ENCODE measurements at regions not wholly inside any gene's neighbourhood (a gene's known extent, or its start where the extent isn't known, plus 50 kb on each side); places are given as distances from the start of the nearest gene placed in this dataset.

DNA sequence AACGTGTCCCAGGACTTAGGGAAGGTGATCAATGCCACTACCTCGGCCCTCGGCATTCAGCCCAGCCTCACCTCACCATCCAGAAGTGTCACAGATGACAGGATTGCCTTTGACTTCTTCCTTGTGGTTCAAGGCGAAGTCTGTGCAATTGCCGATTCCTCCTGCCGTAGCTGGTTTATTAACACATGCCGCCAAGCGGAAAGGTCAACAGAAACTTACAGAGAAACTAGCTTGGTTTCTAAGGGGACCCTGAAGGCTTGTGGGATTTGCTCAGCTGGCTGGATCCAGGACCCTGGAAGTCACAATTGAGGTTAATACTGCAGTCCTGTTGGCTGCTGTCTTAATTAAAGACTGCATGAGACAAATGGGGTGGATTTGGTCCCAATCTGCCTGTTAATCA lies 65.6 kb downstream of the SHANK2 start:
- Histone ChIP-seq H3K36me3 (no peaks in the 10 kb centered on the region), H3K4me3 (no peak overlapping the region), H3K9me3 (no peaks in the 10 kb centered on the region), H3K4me1 (no peaks in the 10 kb centered on the region), H3K27me3 (no peaks in the 10 kb centered on the region), H3K27ac (no peak overlapping the region)
- peak in 1 of 2 donors; percentile 8 for DNase-seq (ENCODE audit: low spot score in 2 of 2)
- TF ChIP-seq CTCF (IDR thresholded peaks at IDR 0.05): no peak
- intact Hi-C loops (cut with DNase I): no loop called here

GRCh38 chr11:71185411-71185810 lies 67.0 kb downstream of the SHANK2 start:
- TF ChIP-seq CTCF (IDR thresholded peaks at IDR 0.05): no peak
- no peaks in the 10 kb centered on the region for H3K36me3 ChIP-seq
- no peaks in the 10 kb centered on the region for H3K4me1 ChIP-seq
- no peaks in the 10 kb centered on the region for H3K27me3 ChIP-seq
- peak in 1 of 2 donors; percentile 19 for DNase-seq (ENCODE audit: low spot score in 2 of 2)
- H3K27ac ChIP-seq: no peak overlapping the region
- H3K4me3 ChIP-seq: no peak overlapping the region
- H3K9me3 ChIP-seq: no peaks in the 10 kb centered on the region
- intact Hi-C loops (cut with DNase I): no loop called here

DNA sequence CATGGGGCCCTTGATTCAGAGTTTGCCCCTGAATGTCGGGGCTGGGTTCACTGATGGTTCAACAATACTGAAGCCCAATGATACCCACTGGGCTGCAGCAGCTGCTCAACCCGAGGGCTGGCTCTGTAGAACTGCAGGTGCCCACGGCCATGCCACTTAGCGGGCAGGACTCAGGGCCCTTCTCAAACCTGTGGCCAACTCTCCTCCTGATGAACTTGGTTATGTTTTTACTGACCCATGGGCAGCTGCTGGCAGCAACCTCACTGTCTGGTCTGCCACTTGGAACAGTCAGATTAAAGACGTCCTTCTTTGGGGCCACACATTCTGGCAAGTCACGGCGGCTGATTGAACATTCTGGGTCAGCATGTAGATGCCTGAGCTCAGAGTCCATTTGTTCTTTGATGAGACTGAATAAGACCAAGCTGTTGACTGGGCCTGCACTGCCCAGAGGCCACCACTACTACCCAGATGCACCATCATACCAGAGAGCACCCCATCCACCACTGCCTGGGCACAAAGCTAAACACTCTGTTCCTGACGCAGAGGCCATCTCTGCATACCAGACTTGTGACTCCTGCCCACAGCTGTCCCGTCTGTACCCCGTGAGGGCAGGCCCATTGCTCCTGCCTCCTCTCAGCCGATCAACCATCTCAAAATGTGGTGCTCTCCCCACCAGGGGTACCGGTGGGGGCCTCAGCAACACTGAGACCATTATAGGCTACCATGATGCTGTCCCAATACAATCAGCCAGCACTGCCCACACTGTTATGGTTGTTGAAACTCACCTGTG lies 67.8 kb downstream of the SHANK2 start:
- Histone ChIP-seq H3K4me3 (no peak overlapping the region), H3K9me3 (no peaks in the 10 kb centered on the region), H3K36me3 (no peaks in the 10 kb centered on the region), H3K4me1 (no peaks in the 10 kb centered on the region), H3K27me3 (no peaks in the 10 kb centered on the region), H3K27ac (no peak overlapping the region)
- TF ChIP-seq CTCF (IDR thresholded peaks at IDR 0.05): no peak
- intact Hi-C loops (cut with DNase I): no loop called here
- peak in 1 of 2 donors; percentile 24 for DNase-seq (ENCODE audit: low spot score in 2 of 2)

DNA sequence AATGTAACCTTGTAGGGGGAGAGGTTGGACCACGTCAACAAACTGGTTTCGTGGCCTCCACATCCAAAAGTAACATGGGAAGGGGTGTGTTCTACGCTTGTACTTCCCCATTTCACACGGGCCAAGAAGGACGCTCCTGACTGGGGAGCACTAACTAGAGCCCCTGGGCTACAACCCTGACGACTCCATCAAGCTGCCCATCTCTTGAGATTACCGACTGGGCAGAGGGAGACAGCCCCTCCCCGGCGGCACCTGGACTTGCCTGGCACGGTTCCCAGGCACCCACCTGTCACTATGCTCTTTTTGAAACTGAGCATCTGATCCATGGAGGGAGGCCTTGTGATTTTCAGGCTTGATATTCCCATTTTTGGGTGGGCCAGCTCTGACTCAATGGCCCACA lies 68.5 kb downstream of the SHANK2 start:
- no peaks in the 10 kb centered on the region for H3K9me3 ChIP-seq
- peak in 1 of 2 donors; percentile 25 for DNase-seq (ENCODE audit: low spot score in 2 of 2)
- H3K27ac ChIP-seq: no peak overlapping the region
- H3K27me3 ChIP-seq: no peaks in the 10 kb centered on the region
- intact Hi-C loops (cut with DNase I): no loop called here
- H3K4me3 ChIP-seq: no peak overlapping the region
- no peak for TF ChIP-seq CTCF (IDR thresholded peaks at IDR 0.05)
- H3K4me1 ChIP-seq: no peaks in the 10 kb centered on the region
- no peaks in the 10 kb centered on the region for H3K36me3 ChIP-seq

GRCh38 chr11:71182791-71183677 lies 69.3 kb downstream of the SHANK2 start:
- Histone ChIP-seq H3K4me1 (no peaks in the 10 kb centered on the region), H3K4me3 (no peak overlapping the region), H3K27ac (no peak overlapping the region), H3K27me3 (no peaks in the 10 kb centered on the region), H3K9me3 (no peaks in the 10 kb centered on the region), H3K36me3 (no peaks in the 10 kb centered on the region)
- intact Hi-C loops (cut with DNase I): no loop called here
- peak in 1 of 2 donors; percentile 28 for DNase-seq (ENCODE audit: low spot score in 2 of 2)
- no peak for TF ChIP-seq CTCF (IDR thresholded peaks at IDR 0.05)
